ENCODE measurements at regions not wholly inside any gene's neighbourhood (a gene's known extent, or its start where the extent isn't known, plus 50 kb on each side); places are given as distances from the start of the nearest gene placed in this dataset.

GRCh38 chr7:53087274-53087673, 51.8 kb downstream of the POM121L12 start:
- POLR2A ChIA-PET = no interaction called here
- no peaks in the 10 kb centered on the region for H3K27me3 ChIP-seq (replicated peaks; ENCODE audit: control insufficient read depth, insufficient read depth, low read length)
- no peak overlapping the region for H3K4me3 ChIP-seq (ENCODE audit: low read depth, low read length)
- Mint-ChIP-seq H3K36me3 (ENCODE audit: insufficient read depth, unreplicated experiment) (no peaks in the 10 kb centered on the region), H3K4me1 (ENCODE audit: low read depth, unreplicated experiment) (no peaks in the 10 kb centered on the region), H3K27ac (ENCODE audit: unreplicated experiment) (no peak overlapping the region), H3K4me3 (ENCODE audit: unreplicated experiment) (no peak overlapping the region), H3K9me3 (ENCODE audit: unreplicated experiment) (no peaks in the 10 kb centered on the region), H3K27me3 (ENCODE audit: insufficient read depth, unreplicated experiment) (peaks cover 5% of the 10 kb centered on the region)
- H3K9me3 ChIP-seq = no peaks in the 10 kb centered on the region
- no peaks in the 10 kb centered on the region for H3K36me3 ChIP-seq (ENCODE audit: control insufficient read depth, insufficient read depth, low read length)
- DNase-seq = no peak
- CTCF ChIA-PET = no interaction called here
- no peaks in the 10 kb centered on the region for H3K4me1 ChIP-seq
- intact Hi-C loops (cut with micrococcal nuclease; ENCODE audit: unreplicated experiment) = no loop called here
- no TSS peak for BruUV-seq (replicated peaks)
- TF ChIP-seq, protein P1, sequence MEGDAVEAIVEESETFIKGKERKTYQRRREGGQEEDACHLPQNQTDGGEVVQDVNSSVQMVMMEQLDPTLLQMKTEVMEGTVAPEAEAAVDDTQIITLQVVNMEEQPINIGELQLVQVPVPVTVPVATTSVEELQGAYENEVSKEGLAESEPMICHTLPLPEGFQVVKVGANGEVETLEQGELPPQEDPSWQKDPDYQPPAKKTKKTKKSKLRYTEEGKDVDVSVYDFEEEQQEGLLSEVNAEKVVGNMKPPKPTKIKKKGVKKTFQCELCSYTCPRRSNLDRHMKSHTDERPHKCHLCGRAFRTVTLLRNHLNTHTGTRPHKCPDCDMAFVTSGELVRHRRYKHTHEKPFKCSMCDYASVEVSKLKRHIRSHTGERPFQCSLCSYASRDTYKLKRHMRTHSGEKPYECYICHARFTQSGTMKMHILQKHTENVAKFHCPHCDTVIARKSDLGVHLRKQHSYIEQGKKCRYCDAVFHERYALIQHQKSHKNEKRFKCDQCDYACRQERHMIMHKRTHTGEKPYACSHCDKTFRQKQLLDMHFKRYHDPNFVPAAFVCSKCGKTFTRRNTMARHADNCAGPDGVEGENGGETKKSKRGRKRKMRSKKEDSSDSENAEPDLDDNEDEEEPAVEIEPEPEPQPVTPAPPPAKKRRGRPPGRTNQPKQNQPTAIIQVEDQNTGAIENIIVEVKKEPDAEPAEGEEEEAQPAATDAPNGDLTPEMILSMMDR (IDR thresholded peaks at IDR 0.05; ENCODE audit: insufficient read depth in 1 of 2, low read depth in 1 of 2, low read length in 1 of 2, severe bottlenecking in 1 of 2, unreplicated experiment in 1 of 2) = no peak

DNA sequence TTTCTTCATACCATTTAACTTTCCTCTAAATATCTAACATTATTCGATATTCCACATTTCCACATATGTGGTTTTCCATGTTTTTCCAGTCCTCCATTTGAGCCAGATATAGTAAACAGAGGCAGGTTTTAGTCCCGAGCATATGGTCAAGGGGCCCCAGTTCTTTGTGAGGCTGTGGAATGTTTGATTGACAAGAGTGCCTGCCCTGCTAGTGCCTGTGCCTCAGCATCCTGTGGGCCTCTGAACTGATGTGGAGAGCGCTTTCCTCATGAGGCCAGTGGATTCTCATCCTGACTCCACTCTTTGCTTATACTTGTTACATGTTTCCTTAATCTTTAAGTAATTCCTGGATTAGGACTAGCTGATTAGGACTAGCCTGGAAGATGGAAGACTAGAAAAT, 58.8 kb downstream of the POM121L12 start:
- intact Hi-C loops (cut with micrococcal nuclease; ENCODE audit: unreplicated experiment) = no loop called here
- Histone ChIP-seq H3K9me3 (no peaks in the 10 kb centered on the region), H3K4me1 (no peaks in the 10 kb centered on the region), H3K27me3 (replicated peaks; ENCODE audit: control insufficient read depth, insufficient read depth, low read length) (no peaks in the 10 kb centered on the region), H3K4me3 (ENCODE audit: low read depth, low read length) (no peak overlapping the region), H3K36me3 (ENCODE audit: control insufficient read depth, insufficient read depth, low read length) (no peaks in the 10 kb centered on the region)
- BruUV-seq (replicated peaks) = no TSS peak
- CTCF ChIA-PET = no interaction called here
- no peak for DNase-seq
- Mint-ChIP-seq H3K27me3 (ENCODE audit: insufficient read depth, unreplicated experiment) (no peaks in the 10 kb centered on the region), H3K27ac (ENCODE audit: unreplicated experiment) (no peak overlapping the region), H3K4me1 (ENCODE audit: low read depth, unreplicated experiment) (no peaks in the 10 kb centered on the region), H3K4me3 (ENCODE audit: unreplicated experiment) (no peak overlapping the region), H3K9me3 (ENCODE audit: unreplicated experiment) (no peaks in the 10 kb centered on the region), H3K36me3 (ENCODE audit: insufficient read depth, unreplicated experiment) (no peaks in the 10 kb centered on the region)
- TF ChIP-seq, protein P1 (IDR thresholded peaks at IDR 0.05; ENCODE audit: insufficient read depth in 1 of 2, low read depth in 1 of 2, low read length in 1 of 2, severe bottlenecking in 1 of 2, unreplicated experiment in 1 of 2) = no peak
- POLR2A ChIA-PET = no interaction called here

- POLR2A ChIA-PET = no interaction called here
- H3K27ac Mint-ChIP-seq (ENCODE audit: unreplicated experiment) = no peak overlapping the region
Observed at GRCh38 chr7:53094827-53095226, 59.4 kb downstream of the POM121L12 start.

More at GRCh38 chr7:53094827-53095226, 59.4 kb downstream of the POM121L12 start:
- BruUV-seq (replicated peaks) = no TSS peak
- no peaks in the 10 kb centered on the region for H3K4me1 Mint-ChIP-seq (ENCODE audit: low read depth, unreplicated experiment)
- Histone ChIP-seq H3K9me3 (no peaks in the 10 kb centered on the region), H3K27me3 (replicated peaks; ENCODE audit: control insufficient read depth, insufficient read depth, low read length) (no peaks in the 10 kb centered on the region), H3K4me3 (ENCODE audit: low read depth, low read length) (no peak overlapping the region), H3K4me1 (no peaks in the 10 kb centered on the region), H3K36me3 (ENCODE audit: control insufficient read depth, insufficient read depth, low read length) (no peaks in the 10 kb centered on the region)
- CTCF ChIA-PET = no interaction called here
- intact Hi-C loops (cut with micrococcal nuclease; ENCODE audit: unreplicated experiment) = no loop called here
- TF ChIP-seq, protein P1 (IDR thresholded peaks at IDR 0.05; ENCODE audit: insufficient read depth in 1 of 2, low read depth in 1 of 2, low read length in 1 of 2, severe bottlenecking in 1 of 2, unreplicated experiment in 1 of 2) = no peak
- no peak for DNase-seq
- no peak overlapping the region for H3K4me3 Mint-ChIP-seq (ENCODE audit: unreplicated experiment)
- H3K36me3 Mint-ChIP-seq (ENCODE audit: insufficient read depth, unreplicated experiment) = no peaks in the 10 kb centered on the region
- no peaks in the 10 kb centered on the region for H3K27me3 Mint-ChIP-seq (ENCODE audit: insufficient read depth, unreplicated experiment)
- H3K9me3 Mint-ChIP-seq (ENCODE audit: unreplicated experiment) = no peaks in the 10 kb centered on the region

Data from Caco-2 (cell line).